GM23338 (cell line): ENCODE measurements at regions not wholly inside any gene's neighbourhood (a gene's known extent, or its start where the extent isn't known, plus 50 kb on each side); places are given as distances from the start of the nearest gene placed in this dataset.

ENCODE experiments used
- EZH2phosphoT487 ChIP-seq: fragments of 200-600 bp; sonication (generic); IDR thresholded peaks from one replicate; pipeline ENCODE4 v1.8.1; 2018; ENCODE audit warnings: antibody characterized with exemption; ENCODE audit not compliant: unreplicated experiment
- TF ChIP-seq, protein P1 (sequence below), 2 experiments: fragments of 200-600 bp in 1 of 2; sonication (generic) in 1 of 2; conservative IDR thresholded peaks; 2 replicates each; pipeline versions ENCODE4 v1.5.1 to v1.6.1; 2016 to 2017; ENCODE audit warnings: antibody characterized with exemption in 2 of 2, low read depth in 2 of 2, mild to moderate bottlenecking in 2 of 2, moderate library complexity in 1 of 2
- TF ChIP-seq, protein P2 (sequence below): IDR thresholded peaks from one replicate; pipeline ENCODE4 v1.6.1; 2018; ENCODE audit warnings: antibody characterized with exemption; ENCODE audit not compliant: unreplicated experiment

GRCh38 chr6:40891686-40892085 lies 147.3 kb downstream of the UNC5CL start:
- TF ChIP-seq, protein P1, sequence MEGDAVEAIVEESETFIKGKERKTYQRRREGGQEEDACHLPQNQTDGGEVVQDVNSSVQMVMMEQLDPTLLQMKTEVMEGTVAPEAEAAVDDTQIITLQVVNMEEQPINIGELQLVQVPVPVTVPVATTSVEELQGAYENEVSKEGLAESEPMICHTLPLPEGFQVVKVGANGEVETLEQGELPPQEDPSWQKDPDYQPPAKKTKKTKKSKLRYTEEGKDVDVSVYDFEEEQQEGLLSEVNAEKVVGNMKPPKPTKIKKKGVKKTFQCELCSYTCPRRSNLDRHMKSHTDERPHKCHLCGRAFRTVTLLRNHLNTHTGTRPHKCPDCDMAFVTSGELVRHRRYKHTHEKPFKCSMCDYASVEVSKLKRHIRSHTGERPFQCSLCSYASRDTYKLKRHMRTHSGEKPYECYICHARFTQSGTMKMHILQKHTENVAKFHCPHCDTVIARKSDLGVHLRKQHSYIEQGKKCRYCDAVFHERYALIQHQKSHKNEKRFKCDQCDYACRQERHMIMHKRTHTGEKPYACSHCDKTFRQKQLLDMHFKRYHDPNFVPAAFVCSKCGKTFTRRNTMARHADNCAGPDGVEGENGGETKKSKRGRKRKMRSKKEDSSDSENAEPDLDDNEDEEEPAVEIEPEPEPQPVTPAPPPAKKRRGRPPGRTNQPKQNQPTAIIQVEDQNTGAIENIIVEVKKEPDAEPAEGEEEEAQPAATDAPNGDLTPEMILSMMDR (conservative IDR thresholded peaks at IDR 0.05; ENCODE audit: low read depth in 2 of 2): no peak
- TF ChIP-seq, protein P2, sequence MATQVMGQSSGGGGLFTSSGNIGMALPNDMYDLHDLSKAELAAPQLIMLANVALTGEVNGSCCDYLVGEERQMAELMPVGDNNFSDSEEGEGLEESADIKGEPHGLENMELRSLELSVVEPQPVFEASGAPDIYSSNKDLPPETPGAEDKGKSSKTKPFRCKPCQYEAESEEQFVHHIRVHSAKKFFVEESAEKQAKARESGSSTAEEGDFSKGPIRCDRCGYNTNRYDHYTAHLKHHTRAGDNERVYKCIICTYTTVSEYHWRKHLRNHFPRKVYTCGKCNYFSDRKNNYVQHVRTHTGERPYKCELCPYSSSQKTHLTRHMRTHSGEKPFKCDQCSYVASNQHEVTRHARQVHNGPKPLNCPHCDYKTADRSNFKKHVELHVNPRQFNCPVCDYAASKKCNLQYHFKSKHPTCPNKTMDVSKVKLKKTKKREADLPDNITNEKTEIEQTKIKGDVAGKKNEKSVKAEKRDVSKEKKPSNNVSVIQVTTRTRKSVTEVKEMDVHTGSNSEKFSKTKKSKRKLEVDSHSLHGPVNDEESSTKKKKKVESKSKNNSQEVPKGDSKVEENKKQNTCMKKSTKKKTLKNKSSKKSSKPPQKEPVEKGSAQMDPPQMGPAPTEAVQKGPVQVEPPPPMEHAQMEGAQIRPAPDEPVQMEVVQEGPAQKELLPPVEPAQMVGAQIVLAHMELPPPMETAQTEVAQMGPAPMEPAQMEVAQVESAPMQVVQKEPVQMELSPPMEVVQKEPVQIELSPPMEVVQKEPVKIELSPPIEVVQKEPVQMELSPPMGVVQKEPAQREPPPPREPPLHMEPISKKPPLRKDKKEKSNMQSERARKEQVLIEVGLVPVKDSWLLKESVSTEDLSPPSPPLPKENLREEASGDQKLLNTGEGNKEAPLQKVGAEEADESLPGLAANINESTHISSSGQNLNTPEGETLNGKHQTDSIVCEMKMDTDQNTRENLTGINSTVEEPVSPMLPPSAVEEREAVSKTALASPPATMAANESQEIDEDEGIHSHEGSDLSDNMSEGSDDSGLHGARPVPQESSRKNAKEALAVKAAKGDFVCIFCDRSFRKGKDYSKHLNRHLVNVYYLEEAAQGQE: no peak
- no peak for TF ChIP-seq EZH2phosphoT487
